ENCODE measurements at regions not wholly inside any gene's neighbourhood (a gene's known extent, or its start where the extent isn't known, plus 50 kb on each side); places are given as distances from the start of the nearest gene placed in this dataset.

- no peak for TF ChIP-seq CTCF (IDR thresholded peaks at IDR 0.05; ENCODE audit: low read depth, low read length, missing input control)
- TF ChIP-seq RAD21 (IDR thresholded peaks at IDR 0.05): no peak
- no peak for TF ChIP-seq ZBTB33 (IDR thresholded peaks at IDR 0.05)
- TF ChIP-seq JUND (IDR thresholded peaks at IDR 0.05): no peak
- TF ChIP-seq EGR1 (IDR thresholded peaks at IDR 0.05; ENCODE audit: low read depth in 2 of 2): no peak
- TF ChIP-seq MAX (IDR thresholded peaks at IDR 0.05): no peak
- TF ChIP-seq REST (IDR thresholded peaks at IDR 0.05): no peak
- TF ChIP-seq ATF3 (IDR thresholded peaks at IDR 0.05): no peak
- no peak for TF ChIP-seq YY1 (IDR thresholded peaks at IDR 0.05)
- no peak for TF ChIP-seq GABPA (IDR thresholded peaks at IDR 0.05 in 1 of 2, conservative IDR thresholded peaks at IDR 0.05 in 1 of 2)
- TF ChIP-seq SP1 (IDR thresholded peaks at IDR 0.05): no peak
- no peak for TF ChIP-seq HNF4A (conservative IDR thresholded peaks at IDR 0.05)
Measured at GRCh38 chr12:13538136-13538535, 341.6 kb downstream of the EMP1 start.

All from liver (tissue), 3 donors.